Mucosa of rectum (tissue), 2 donors: ENCODE measurements at regions not wholly inside any gene's neighbourhood (a gene's known extent, or its start where the extent isn't known, plus 50 kb on each side); places are given as distances from the start of the nearest gene placed in this dataset.

Source experiments
- H3K27ac ChIP-seq, 2 donors: one replicate each; pipeline ENCODE4 v1.7.0; 2013; ENCODE audit warnings: inconsistent platforms in 2 of 2, low read depth in 2 of 2, low read length in 2 of 2
- H3K27me3 ChIP-seq, 2 donors: one replicate each; pipeline ENCODE4 v1.7.0; 2013; ENCODE audit warnings: low read length in 2 of 2; ENCODE audit not compliant: control insufficient read depth in 2 of 2, insufficient read depth in 2 of 2
- H3K36me3 ChIP-seq, 2 donors: one replicate each; pipeline ENCODE4 v1.7.0; 2013; ENCODE audit warnings: low read length in 2 of 2; ENCODE audit not compliant: control insufficient read depth in 2 of 2, insufficient read depth in 2 of 2
- H3K4me1 ChIP-seq, 2 donors: one replicate each; pipeline ENCODE4 v1.7.0; 2013; ENCODE audit warnings: low read length in 2 of 2, mild to moderate bottlenecking in 1 of 2; ENCODE audit not compliant: control insufficient read depth in 2 of 2, insufficient read depth in 2 of 2
- H3K4me3 ChIP-seq, 2 donors: one replicate each; pipeline ENCODE4 v1.7.0; 2013; ENCODE audit warnings: low read length in 2 of 2
- H3K9ac ChIP-seq, 2 donors: one replicate each; pipeline ENCODE4 v1.7.0; 2013; ENCODE audit warnings: low read length in 2 of 2, low read depth in 1 of 2, mild to moderate bottlenecking in 1 of 2
- H3K9me3 ChIP-seq, 2 donors: one replicate each; pipeline ENCODE4 v1.7.0; 2013; ENCODE audit warnings: low read length in 2 of 2; ENCODE audit not compliant: control insufficient read depth in 2 of 2
- donor health status: healthy.
- donor health status: Normal muscosa, but diverticular disease.

DNA sequence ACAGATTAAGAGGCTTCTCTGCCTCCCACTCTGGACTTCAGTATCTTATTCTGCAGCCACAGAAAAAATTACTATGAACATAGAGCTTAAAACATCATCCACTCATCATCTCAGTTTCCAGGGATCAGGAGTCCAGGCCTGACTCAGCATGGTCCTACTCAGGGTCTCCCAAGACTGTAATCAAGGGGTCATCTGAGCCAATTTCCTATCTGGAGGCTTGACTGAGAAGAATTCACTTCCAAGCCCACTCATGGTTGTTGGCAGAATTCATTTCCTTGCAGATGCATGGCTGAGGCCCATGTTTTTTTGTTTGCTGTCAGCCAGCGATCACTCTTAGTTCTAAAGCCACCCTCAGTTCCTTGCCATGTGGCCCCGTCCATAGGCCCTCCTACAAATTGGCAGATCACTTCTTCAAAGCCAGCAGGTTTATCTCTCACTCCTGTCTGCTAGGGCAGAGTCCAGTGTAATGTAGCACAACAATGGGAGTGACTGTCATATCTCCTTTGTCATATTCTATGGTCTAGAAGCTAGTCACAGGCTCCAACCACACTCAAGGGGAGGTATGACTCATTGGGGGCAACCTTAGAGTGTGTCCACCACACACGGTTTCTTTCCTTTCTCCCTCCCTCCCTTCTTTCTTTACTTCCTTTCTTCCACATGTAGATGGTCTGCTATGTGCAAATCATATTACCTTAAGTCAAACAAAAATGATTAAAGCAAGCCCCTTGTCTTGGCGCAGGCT lies 251.6 kb downstream of the QDPR start:
- no peaks in the 10 kb centered on the region for H3K27me3 ChIP-seq
- H3K4me1 ChIP-seq = no peaks in the 10 kb centered on the region
- H3K27ac ChIP-seq = no peak overlapping the region
- H3K9me3 ChIP-seq = no peaks in the 10 kb centered on the region
- H3K36me3 ChIP-seq = no peaks in the 10 kb centered on the region
- H3K9ac ChIP-seq = no peak overlapping the region
- H3K4me3 ChIP-seq = no peak overlapping the region

DNA sequence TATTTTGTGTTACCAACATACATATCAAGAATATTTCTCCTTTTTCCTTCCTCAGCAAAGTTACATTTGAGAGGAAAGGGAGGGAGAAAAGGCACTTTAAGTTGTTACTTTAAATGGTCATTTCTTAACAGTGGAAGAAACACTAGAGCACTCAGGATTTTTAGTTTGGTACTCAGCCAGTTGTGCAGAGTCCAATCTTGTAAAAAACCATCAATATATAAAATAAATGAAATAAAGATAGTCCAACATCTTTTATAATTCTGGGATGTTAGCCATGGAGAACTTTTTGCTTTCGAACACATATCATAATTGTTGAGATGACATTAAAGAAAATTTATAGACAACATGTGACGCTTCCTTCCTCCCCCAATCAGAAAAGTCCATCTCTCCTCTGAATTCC lies 253.8 kb downstream of the QDPR start:
- Histone ChIP-seq H3K27ac (no peak overlapping the region), H3K36me3 (no peaks in the 10 kb centered on the region), H3K4me3 (no peak overlapping the region), H3K4me1 (no peaks in the 10 kb centered on the region), H3K27me3 (no peaks in the 10 kb centered on the region), H3K9me3 (no peaks in the 10 kb centered on the region), H3K9ac (no peak overlapping the region)

DNA sequence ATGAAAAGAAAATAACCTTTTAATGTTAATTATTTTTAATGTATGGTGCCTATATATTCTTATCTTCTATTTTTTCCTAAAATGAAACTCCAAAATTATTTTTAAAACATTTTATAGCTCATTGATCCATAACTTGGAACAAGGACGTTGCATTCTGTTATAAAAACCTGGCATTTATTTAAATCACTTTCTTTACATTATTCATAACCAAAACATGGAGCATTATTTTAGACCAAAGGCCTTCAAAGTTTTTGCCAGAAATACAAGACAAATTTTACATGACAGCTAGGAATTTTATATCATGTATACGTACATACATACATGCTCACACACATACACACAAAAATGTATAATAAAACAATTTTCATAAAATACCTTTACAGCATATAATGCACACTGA lies 259.8 kb downstream of the QDPR start:
- no peak overlapping the region for H3K27ac ChIP-seq
- no peak overlapping the region for H3K9ac ChIP-seq
- H3K4me3 ChIP-seq = no peak overlapping the region
- H3K9me3 ChIP-seq = no peaks in the 10 kb centered on the region
- H3K27me3 ChIP-seq = no peaks in the 10 kb centered on the region
- no peaks in the 10 kb centered on the region for H3K36me3 ChIP-seq
- no peaks in the 10 kb centered on the region for H3K4me1 ChIP-seq

DNA sequence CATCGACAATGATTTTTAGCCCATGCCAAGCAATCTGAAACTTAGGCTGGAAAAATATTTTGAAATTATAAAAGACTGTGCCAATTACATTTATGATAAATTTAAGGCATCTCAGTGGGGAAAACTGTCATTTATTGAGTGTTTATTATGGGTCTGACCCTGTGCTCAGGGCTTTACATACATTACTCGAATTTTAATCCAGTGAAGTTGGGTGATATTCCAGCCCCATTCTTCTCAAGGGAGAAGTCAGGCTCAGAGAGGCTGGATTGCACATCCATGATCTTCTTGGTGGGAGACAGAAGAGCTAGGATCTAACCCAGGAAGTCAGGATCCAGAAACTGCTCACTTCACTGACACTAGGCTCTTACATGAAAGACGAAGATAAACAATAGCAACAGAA lies 260.8 kb downstream of the QDPR start:
- Histone ChIP-seq H3K4me3 (no peak overlapping the region), H3K9me3 (no peaks in the 10 kb centered on the region), H3K4me1 (no peaks in the 10 kb centered on the region), H3K36me3 (no peaks in the 10 kb centered on the region), H3K27me3 (no peaks in the 10 kb centered on the region), H3K27ac (no peak overlapping the region), H3K9ac (no peak overlapping the region)

DNA sequence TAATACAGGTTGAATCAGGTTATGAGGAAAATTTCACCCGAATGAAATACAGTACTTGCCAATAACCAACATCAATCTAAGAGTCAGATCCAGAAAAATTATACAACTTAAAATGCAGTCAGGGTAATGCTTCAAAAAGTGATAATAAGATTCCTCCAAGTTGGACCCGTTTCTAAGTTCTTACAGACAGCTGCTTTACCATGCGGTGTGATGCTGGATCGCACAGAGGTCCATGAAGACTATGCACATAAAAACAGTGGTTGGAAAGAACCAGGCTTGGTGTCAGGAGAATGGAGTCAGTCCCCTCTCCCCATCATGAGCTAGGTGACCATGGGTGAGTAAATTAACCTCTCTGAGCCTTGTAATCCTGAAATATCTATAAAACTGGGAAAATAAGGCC lies 261.3 kb downstream of the QDPR start:
- no peaks in the 10 kb centered on the region for H3K4me1 ChIP-seq
- no peak overlapping the region for H3K27ac ChIP-seq
- no peak overlapping the region for H3K9ac ChIP-seq
- H3K36me3 ChIP-seq = no peaks in the 10 kb centered on the region
- H3K9me3 ChIP-seq = no peaks in the 10 kb centered on the region
- H3K27me3 ChIP-seq = no peaks in the 10 kb centered on the region
- no peak overlapping the region for H3K4me3 ChIP-seq

DNA sequence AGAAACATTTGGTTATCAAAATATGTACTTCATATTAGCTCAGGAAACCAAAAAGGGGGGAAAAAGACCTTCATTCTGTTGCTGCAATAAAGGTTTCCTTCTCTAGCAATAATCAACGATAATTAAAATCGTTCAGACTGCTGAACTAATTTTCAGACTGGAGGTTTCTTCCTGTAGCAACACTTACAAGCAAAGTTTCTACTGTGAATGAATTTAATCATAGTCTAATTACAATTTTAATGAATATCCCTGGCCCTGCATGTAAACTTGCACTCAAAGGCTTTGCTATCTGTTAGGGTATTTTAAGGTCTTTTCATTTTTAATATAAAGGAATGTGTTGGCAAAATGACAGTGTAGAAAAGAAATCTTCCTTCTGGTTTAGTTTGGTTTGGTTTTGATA lies 265.2 kb downstream of the QDPR start:
- Histone ChIP-seq H3K4me1 (no peaks in the 10 kb centered on the region), H3K27ac (no peak overlapping the region), H3K4me3 (no peak overlapping the region), H3K27me3 (no peaks in the 10 kb centered on the region), H3K36me3 (no peaks in the 10 kb centered on the region), H3K9me3 (no peaks in the 10 kb centered on the region), H3K9ac (no peak overlapping the region)

DNA sequence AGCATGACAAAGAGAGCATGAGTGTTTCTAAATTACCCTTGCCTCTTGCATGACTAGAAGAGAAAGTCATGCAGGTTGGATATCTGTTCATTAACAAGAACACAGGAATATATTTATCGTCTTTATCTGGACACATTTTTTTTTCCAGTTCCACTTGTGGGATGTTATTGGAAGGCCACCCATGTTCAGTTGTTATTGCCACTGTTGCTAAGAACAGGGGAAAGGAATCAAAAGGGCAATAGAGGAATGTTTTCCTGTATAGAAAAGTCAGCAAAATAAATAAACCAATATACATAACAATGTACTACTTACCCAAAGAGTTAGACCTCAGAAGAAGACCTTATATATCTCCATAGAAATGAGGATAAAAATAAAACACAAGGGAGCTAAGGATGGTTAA lies 270.1 kb downstream of the QDPR start:
- H3K27ac ChIP-seq = no peak overlapping the region
- H3K36me3 ChIP-seq = no peaks in the 10 kb centered on the region
- no peaks in the 10 kb centered on the region for H3K27me3 ChIP-seq
- H3K9ac ChIP-seq = no peak overlapping the region
- H3K4me3 ChIP-seq = no peak overlapping the region
- H3K4me1 ChIP-seq = no peaks in the 10 kb centered on the region
- no peaks in the 10 kb centered on the region for H3K9me3 ChIP-seq

DNA sequence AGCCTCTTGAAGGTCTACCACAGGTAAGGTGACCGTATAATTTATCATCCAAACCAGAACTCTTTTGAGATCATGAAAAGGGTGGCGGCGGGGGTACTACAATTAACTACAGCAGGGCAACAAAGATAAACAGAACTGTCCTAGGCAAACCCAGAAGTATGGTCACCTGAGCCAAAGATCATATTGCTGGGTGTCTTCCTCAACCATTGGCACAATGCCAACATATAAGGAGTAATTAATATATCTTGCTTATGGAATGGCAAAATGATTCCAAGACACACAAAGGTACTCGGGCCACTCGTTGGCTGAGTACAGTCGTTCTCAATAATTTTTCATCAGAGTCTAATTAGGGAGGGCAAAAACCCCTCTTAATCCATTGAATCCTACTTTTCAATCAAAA lies 273.3 kb downstream of the QDPR start:
- Histone ChIP-seq H3K9me3 (no peaks in the 10 kb centered on the region), H3K4me1 (no peaks in the 10 kb centered on the region), H3K27ac (no peak overlapping the region), H3K27me3 (no peaks in the 10 kb centered on the region), H3K9ac (no peak overlapping the region), H3K36me3 (no peaks in the 10 kb centered on the region), H3K4me3 (no peak overlapping the region)

DNA sequence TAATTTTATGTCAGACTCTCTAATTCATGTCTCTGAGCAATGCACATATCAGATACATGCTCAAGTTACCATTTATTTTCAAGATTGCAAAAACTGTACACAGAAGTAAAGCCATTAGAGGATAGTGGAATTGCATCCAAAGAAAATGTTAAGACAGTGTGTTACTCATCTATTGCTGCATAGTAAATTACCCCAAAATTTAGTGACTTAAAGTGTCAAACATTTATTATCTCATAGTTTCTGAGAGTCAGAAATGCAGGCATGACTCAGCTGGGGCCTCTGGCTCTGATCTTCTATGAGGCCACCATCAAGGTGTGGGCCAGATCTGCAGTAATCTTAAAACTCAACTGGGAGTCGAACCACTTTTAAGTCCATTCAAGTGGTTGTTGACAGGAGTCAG lies 275.2 kb downstream of the QDPR start:
- Histone ChIP-seq H3K4me1 (no peaks in the 10 kb centered on the region), H3K27me3 (no peaks in the 10 kb centered on the region), H3K4me3 (no peak overlapping the region), H3K9ac (no peak overlapping the region), H3K9me3 (no peaks in the 10 kb centered on the region), H3K27ac (no peak overlapping the region), H3K36me3 (no peaks in the 10 kb centered on the region)

DNA sequence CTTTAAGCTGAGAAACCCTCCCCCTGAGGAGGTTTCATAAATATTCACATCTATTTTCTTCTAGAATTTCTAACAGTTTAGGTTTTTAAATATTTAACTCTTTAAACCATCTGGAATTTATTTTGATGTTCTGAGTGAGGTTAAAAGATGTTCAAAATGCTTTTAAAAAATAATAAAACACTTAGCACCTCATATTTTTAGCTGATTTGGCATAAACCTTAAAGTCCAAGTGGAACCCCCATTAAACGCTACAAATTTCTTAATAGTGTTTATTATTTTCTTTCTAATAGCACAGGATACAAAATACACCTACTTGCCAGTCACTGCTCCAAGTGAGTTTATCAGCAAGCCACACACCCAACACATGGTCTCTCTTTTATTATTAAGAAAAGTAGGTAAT lies 277.2 kb downstream of the QDPR start:
- H3K27me3 ChIP-seq = no peaks in the 10 kb centered on the region
- H3K9ac ChIP-seq = no peak overlapping the region
- H3K36me3 ChIP-seq = no peaks in the 10 kb centered on the region
- H3K27ac ChIP-seq = no peak overlapping the region
- no peaks in the 10 kb centered on the region for H3K4me1 ChIP-seq
- no peak overlapping the region for H3K4me3 ChIP-seq
- H3K9me3 ChIP-seq = no peaks in the 10 kb centered on the region
